ENCODE measurements at regions not wholly inside any gene's neighbourhood (a gene's known extent, or its start where the extent isn't known, plus 50 kb on each side); places are given as distances from the start of the nearest gene placed in this dataset.
A peak's percentile ranks its signal among the peaks of the same experiment; 100 is the strongest.

DNA sequence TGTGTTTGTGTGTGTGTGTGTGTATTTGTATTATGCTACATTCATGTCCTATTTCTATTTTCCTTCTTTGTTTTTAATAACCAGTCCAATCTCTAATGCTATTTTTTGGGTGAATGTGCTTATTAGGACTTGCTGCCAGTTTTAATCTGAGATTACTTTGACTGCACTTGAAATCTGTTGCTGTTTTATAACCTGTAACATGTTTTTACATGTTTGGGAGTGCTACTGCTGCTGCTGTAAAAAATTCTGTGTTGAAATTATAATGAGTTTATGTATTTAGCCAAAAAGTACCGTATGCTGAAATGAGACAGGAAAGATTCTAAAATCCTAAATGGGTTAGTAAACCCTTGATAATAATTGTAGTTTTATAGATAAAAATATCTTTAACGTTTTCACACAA lies 104.7 kb upstream of the SSBP2 start:
- DNase-seq (ENCODE audit: low spot score), result no peak

DNA sequence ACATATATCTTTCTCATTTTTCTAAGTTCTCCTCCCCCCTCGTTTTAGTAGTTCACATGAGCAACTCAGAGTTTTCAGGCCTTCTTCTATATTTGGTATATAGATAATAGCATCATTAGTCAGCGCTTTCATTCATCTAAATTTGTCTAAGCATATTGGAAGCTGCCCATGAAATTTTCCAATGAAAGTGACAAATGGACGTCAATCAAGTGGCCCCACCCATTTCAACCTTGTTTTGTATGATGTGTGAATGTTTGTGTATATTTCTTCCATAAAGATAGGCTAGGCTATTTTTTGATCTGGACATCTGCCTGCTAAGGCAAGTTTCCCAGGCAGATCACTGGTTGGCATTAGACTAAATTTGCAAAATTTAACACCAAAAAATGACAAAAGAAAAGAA lies 104.0 kb upstream of the SSBP2 start:
- DNase-seq (ENCODE audit: low spot score), result no peak

DNA sequence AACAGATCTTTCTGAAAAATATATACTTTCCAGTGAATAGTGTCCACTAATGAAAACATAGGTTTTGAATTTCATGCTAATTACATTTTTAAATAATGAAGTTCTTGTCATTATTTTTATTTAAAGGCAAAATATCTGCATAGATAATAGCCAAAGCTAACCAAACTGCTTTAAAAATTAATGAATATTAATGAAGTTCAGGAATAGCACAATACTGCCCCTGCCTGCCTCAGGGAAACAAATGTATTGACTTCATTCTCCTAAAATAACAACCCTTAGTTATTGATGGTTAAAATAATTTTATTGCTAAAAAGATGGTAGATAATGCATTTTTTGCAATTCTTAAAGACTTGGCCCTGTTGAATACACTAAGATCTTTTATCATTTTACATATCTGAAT lies 103.6 kb upstream of the SSBP2 start:
- no peak for DNase-seq (ENCODE audit: low spot score)

DNA sequence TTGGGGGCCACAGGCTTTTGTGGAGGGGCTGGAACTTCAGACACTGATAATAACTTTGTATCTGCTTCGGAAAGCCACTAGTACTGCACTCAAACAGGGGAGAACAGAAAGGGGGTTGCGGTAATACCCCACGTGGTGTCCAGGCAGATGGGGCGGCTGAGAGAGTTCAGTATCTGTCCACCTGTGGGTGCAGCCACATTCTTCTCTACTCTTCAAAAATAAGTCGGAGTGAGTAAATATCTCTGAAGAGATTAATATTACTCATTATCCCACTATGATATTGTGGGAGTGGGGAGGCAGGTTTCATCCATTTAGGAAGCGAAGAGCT lies 102.1 kb upstream of the SSBP2 start:
- DNase-seq (ENCODE audit: low spot score), result no peak

DNA sequence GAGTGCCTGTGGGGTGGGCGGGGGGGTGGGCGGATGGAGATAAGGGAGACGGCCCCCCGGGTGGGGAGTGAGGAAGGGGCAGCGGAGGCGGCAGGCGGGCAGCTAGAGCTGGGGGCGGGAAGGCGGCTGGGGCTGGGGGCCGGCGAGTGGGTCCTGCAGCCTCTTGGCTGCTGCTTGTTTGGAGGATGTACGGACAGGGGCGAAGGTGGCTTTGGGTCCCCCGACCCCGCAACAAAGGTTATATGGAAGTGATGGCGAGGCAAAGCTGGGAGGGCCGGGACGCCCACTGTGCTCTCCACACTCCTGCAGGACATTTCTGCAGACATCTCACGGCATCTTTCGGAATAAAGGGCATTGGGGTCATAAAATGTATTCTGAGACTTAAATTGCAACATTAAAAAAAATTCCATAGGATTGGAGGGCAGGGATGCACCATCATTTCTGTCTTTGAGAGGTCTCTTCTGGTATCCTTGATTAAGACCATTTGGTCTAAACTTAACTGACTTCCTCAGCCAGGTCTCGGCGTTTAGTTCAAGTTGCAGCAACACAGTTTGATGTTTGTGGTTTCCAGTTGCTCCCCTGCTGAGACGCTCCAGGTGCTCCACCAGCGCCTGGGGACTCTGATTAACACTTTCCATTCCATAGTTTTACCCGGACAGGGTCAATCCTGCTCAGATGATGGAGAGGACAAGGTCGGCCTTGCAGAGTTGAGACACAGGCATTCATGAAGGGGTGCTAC lies 101.6 kb upstream of the SSBP2 start:
- peak; percentile 75 for DNase-seq (ENCODE audit: low spot score)

DNA sequence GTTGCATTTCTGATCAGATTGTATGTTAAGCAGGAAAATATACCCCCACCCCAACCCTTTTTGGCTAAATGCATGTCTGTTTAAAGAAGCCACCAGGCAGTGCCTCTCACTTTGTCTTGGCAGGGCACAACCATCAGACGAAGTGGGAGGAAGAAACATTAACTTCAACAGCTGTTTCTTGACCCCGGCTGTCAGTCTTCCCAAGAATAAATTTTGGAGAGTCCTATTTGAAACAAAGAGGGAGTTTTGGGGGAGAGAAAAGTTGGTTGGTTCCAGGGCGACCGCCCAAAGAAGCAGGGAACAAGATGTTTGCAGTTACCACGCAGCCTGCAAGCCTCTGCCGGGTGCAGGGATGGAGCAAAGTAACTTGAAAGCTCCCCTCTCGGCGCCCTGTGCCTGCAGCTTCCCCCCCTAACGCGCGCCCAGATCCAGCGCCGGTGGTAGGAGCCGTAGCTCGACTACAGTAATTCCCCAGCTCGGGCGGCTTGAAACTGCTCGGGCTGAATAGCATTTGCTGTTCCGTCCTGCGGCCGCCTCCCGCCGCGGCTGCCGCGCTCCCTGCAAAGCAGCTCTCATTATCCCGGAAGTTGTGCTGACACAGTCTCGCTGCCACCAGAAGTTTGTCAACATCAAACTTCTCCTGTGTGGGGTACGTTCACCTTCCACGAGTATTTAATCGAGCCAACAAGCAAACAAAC lies 100.7 kb upstream of the SSBP2 start:
- peak; percentile 97 for DNase-seq (ENCODE audit: low spot score)

DNA sequence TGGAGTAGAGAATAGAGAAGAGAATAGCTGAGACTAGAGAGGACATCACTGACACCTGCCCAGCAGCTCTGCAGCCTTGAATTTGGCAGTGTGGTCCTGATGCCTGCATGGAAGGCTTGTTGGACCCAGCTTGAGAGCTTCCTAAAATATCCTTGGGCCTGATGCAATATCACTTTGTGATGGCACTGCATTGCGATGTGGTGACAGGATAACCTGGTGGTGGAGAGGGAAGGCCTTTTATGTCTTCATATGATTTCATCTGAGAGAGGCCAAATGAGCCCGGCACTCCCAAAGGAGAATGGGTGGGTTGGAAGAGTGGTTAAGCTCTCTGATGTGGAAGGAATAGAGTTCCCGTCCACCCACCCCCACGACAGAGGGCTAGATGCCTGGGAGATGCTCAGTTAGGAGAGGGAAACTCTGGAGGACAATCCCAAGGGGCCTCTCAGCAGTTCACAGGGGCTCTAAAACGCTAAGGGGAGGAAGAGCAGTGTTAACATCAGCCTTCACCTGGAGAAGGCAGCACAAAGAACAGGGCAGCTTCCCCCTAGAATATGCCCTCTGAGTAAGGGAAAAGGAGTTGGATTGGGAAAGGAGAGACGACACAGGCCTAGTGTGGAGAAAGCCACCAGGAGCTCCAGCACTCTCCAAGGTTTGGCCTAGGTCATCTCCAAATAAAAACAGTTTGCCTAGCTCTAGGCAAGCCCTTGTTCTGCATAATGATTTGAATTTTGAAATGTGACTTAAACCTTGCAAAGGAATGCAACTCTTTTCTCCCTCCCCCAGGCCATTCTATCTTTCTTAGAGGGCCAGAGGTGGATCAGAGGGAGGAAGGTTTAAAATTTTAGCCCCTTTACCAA lies 99.8 kb upstream of the SSBP2 start:
- DNase-seq (ENCODE audit: low spot score), result peak; percentile 47

DNA sequence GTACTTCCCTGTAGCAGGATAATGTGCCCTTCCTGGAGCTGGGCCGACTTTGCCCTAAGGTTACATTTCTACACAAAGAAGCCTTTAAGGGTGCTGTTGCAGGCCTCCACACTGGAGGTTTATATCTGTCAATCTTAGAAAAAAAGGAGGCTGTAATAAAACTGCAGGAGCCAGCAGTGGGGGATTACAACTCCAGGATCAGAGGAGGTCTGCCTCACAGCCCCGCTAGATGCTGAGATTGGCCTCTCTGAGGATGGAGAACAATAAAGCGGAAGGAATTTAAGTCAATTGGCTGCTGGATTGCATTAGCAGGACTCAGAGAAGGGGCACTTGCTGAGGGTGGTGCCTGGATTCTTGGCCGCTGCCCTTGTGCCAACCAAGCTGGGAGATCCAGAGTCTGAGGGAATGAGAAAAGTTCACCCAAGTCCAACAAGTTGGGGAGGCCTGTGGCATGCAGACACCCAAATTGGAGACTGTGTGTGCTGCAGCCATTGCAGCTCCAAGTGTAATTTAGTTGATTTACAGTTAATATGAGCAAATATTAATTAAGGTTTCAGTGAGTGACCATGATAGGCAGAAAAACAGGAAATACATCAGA lies 99.0 kb upstream of the SSBP2 start:
- DNase-seq (ENCODE audit: low spot score), result peak; percentile 52

DNA sequence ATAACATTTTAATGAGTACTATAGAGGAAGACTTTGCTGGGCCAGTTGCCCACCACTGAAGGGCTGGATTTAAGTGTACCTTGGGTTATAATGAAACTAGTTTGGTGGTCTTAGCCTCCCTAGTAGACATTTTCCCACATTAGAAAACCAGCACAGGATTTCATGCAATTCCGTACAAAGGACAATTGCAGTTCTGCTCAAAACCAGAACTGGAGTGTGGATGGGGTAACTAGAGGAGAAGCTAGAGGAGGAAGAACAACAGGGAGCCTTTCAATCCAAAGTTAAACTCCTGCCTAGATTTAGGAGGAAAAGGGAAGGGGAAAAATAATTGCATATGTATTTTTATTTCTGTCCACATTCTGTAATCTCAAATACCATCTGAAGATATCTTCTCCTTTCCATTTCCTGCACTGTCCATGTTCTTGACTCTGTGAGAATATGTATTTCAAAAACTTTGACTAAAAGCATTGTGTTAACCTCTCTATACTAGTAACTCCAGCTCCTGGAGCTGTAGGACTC lies 97.5 kb upstream of the SSBP2 start:
- DNase-seq (ENCODE audit: low spot score), result no peak

DNA sequence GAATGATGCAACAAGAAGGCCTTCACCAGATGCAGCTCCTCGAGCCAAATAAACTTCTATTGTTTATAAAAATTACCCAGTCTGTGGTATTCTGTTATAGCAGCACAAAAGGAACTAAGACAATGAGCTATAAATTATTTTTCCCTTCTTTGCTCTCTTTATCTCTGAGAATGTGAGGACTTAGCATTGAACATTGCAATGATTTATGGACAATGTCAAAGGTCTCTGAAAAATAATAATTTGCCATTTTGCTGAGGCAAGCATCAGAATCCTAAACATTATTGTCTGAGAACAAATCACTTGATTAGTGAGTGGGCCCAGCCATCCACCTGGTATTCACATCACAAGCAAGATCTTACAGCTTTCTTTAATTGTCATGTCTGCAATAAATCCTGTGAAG lies 95.4 kb upstream of the SSBP2 start:
- no peak for DNase-seq (ENCODE audit: low spot score)

DNA sequence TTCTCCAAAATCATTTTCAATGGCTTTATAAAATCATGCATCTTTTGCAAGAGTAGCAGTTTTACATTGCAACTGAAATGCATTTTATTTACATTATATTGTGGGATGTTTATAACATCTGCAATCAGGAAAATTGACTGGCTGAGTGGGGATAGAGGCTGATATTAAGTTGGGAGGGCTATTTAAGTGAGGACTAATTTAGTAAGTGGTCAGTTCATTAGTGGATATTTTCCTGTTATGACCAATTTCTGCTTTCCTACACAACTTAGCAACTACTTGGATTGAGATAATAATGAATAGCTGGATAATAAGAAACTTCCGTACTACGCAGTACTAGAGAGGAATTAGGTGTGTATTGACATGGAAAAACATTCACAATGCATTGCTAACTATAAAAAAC lies 92.9 kb upstream of the SSBP2 start:
- no peak for DNase-seq (ENCODE audit: low spot score)

DNA sequence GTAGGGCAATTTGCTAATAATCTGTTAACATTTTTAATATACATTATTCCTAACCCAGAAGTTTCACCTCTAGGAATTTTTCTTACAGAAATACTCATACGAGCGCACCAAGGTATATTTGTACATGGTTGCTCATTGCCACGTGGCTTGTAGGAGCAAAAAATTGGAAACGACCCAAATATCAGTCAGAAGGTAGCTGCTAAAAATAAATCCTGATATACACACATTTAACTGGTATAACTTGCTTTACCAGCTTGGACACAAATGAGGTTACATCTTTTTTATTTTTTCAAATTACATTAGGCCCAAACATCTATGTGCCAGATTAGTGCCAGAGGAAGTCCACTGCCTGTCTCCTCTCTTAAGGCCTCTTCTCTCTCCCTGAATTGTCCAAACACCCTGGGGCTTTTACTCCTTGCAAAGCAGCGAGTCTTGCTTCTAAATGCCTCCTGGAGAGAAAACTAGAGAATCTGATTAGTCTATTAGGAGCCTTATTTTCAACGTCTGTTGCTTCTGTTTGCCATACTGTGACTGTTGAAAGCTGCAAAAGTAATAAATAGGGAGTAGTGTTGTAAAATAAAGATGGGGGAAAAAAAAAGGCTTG lies 92.0 kb upstream of the SSBP2 start:
- no peak for DNase-seq (ENCODE audit: low spot score)

DNA sequence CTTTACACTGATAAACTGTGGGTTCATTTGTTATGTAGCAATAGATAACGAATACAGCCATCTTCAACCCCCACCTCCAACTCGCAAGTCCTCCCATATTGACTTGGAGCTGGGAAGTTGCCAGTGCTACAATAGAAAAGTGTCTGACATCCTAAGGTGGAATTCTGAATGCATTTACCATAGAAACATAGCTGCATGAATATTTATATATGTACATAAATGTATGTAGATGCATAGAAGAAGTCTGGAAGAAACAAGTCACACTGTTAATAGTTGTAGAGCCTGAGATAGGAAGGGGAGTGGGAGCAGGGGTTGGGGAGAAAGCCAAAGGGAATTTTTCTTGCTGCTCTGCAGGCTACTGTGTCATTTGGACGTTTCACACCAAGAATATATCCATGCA lies 88.1 kb upstream of the SSBP2 start:
- no peak for DNase-seq (ENCODE audit: low spot score)

DNA sequence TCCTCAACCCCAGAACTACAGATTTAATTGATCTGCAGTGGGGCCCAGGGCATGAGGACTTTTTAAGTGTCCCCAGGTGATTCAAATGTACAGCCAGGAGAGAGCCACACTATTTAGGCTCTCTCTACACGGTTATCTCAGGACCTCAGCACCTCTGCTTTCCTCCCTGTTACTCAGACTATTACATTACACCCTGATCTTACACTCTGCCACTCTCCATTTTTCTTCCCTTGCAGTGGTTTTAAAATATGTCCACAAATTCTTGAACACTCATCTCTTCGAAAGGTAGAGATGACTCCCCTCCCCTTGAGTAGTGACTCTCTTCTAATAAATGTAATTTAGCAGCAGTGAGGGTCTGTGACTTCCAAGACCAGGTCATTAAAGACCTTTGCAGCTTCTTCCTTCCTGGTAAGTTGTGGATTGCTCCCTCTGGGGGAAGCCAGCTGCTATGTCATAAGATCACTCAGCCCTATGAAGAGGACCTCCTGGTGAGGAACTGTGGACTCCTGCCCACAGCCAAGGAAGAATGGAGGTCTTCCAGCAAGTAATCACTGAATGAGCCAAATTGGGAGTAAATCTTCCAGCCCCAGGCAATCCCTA lies 87.5 kb upstream of the SSBP2 start:
- no peak for DNase-seq (ENCODE audit: low spot score)

DNA sequence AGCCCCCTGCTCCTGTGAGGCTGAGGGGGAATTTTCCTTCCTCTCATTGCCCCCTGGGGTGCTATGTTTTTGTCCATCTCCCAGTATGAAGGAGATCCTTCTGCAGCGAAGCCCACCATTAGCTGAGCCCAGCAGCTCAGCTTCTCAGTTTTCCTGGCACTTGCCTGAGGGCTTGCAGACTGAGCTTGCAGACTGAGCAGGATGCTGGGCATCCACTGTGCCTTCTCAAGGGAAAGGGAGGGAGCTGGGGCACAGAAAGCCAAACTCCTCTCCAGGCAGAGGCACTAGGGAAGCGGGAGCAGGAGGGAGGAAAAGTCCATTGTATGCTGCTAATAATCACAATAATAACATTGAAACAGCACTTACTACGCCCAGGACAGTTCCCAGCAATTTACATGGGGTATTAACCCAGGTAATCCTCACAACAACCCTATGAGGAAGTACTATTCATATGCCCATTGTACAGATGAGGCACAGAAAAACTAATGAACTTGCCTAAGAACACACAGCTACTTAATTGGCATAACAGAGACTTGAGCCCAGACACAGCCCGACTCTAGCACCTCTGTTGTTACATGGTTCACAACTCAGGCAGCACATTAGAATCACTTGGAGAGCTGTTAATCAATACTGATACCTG lies 86.9 kb upstream of the SSBP2 start:
- peak; percentile 49 for DNase-seq (ENCODE audit: low spot score)

DNA sequence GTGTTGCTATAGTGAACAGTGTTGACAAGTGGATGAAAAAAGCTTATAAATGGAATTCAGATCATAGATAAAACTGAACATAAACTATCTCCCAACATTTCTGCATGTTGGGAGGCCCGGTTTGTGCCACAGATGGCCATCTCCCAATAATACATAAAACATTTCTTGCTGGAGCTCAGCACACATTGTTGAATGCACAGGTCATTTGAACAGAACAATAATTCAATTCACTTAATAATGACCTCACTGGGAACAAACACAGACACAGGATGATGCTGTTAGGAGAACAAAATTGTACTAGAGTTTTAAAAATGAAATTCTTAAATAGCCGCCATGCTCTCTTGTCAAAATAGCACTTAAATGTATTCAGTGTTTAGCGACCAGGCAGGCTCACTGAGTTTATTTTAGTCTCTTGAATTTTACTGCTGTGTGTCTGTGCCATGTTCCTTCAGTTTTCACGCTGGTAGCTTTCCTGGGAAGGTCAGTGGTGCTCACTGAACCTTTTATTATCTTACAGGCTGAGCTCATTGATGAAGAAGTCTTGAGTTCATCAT lies 85.0 kb upstream of the SSBP2 start:
- no peak for DNase-seq (ENCODE audit: low spot score)

DNA sequence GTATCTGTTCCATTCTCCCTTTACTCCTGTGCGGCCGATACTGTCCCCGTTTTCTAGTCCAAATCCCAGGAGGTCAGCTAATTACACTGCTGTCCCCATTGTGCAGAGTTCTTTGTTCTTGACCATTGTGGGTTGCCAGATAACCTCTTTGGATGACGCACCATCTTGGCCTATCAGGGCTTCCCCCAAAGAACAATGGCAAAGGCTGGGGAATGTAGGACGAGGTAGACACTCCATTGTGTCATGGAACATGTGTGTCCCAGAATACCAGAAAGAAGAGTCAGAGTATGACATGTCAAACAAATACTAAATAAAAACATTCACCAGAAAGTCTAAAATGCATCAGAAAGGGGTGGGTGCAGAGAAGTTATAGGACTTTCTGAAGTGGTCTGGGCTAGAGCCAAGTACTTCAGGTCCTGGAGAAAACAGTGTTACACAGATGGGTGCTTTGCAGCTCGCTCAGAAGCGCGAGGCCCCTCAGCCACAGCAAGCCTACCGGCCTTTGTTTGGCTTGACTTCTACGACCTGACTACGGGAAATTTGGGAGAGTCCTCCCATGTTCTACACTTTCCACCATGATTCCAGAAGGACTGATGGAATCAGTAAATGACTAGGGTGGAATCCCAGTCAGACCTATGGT lies 83.2 kb upstream of the SSBP2 start:
- no peak for DNase-seq (ENCODE audit: low spot score)

DNA sequence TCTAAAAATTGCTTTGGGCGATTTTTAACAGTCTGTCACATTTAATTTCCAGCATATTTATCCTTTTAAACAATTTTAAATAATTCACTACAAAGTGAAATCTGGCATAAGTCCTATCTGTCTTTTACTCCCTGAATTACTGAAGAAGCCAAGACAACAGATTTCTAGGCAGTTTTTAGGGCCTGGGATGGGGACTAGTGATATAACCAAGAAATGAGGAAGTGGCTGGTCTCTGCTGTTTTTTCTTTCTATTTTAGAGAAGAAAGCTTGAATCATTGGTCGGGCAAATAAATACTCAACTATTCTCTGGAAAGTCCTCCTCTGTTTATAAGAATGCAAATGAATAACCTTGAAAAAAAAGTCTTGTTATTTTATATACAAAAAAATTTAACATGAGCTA lies 79.7 kb upstream of the SSBP2 start:
- no peak for DNase-seq (ENCODE audit: low spot score)

DNA sequence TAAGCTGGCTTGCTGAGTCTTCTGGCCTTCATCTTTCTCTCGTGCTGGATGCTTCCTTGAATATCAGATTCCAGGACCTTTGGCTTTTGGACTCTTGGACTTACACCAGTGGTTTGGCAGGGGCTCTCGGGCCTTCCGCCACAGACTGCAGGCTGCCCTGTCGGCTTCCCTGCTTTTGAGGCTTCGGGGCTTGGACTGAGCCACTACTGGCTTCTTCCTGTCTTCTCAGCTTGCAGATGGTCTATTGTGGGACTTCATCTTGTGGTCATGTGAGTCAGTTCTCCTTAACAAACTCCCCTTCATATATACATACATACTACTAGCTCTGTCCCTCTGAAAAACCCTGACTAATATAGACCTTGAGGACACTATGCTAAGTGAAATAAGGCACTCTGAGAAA lies 78.3 kb upstream of the SSBP2 start:
- no peak for DNase-seq (ENCODE audit: low spot score)

DNA sequence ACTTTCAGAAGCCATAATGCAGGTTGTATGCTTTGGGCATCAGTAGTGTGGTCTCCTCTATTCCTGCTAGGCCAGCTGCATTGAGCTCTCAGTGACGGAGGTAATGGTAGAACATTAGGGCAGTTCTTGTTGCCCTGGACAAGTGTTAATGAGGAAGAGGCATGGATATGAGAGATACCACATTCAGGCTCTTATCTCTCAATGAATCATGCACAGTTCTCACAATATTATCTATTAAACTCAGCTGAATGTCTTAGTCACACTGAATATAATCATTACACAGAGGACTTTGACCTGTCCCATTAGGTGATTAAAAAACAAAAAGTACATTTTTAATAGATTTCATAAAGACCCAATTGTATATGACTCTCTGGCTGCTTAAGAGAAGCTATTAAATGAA lies 76.6 kb upstream of the SSBP2 start:
- DNase-seq (ENCODE audit: low spot score), result no peak
